SK-N-MC (cell line): ENCODE measurements at regions not wholly inside any gene's neighbourhood (a gene's known extent, or its start where the extent isn't known, plus 50 kb on each side); places are given as distances from the start of the nearest gene placed in this dataset.

Source experiments
- DNase-seq: peaks from one replicate; pipeline ENCODE4 v3.0.0-alpha.2; 2011; ENCODE audit warnings: low read depth, low spot score
- H3K27ac ChIP-seq: fragments of 200-600 bp; sonication (generic); 2 replicates; pipeline ENCODE4 v1.5.1; 2016; ENCODE audit warnings: mixed run types
- H3K36me3 ChIP-seq: fragments of 200-600 bp; sonication (generic); 2 replicates; pipeline ENCODE4 v1.6.1; 2017; ENCODE audit warnings: antibody characterized with exemption, low read length, mixed read lengths; ENCODE audit not compliant: insufficient read depth
- H3K4me3 ChIP-seq: fragments of 200-600 bp; sonication (generic); 2 replicates; pipeline ENCODE4 v1.5.1; 2016
- H3K9ac ChIP-seq: fragments of 200-600 bp; sonication (generic); 2 replicates; pipeline ENCODE4 v1.8.0; 2017; ENCODE audit warnings: mixed run types, mixed read lengths; ENCODE audit not compliant: insufficient read length
- H3K9me3 ChIP-seq: fragments of 200-600 bp; sonication (generic); 2 replicates; pipeline ENCODE4 v1.6.1; 2017; ENCODE audit warnings: low read depth, mild to moderate bottlenecking, antibody characterized with exemption, low read length, moderate library complexity, mixed read lengths
- EZH2 ChIP-seq: fragments of 200-600 bp; sonication (generic); IDR thresholded peaks from one replicate; pipeline ENCODE4 v1.6.1; 2017; ENCODE audit warnings: antibody characterized with exemption
- FOXP2 ChIP-seq: optimal IDR thresholded peaks from 2 replicates; pipeline ENCODE3; 2011; ENCODE audit warnings: mild to moderate bottlenecking, moderate library complexity; ENCODE audit not compliant: insufficient read depth; ENCODE audit errors: extremely low read length, control extremely low read depth
- POLR2AphosphoS5 ChIP-seq: IDR thresholded peaks from 2 replicates; pipeline ENCODE4 v1.6.1; 2012; ENCODE audit warnings: mild to moderate bottlenecking, low read depth, low read length, borderline replicate concordance

- no peak overlapping the region for H3K9ac ChIP-seq
- no peaks in the 10 kb centered on the region for H3K9me3 ChIP-seq
- no peaks in the 10 kb centered on the region for H3K36me3 ChIP-seq
- H3K27ac ChIP-seq: no peak overlapping the region
- DNase-seq: no peak
- no peak for TF ChIP-seq POLR2AphosphoS5
- no peak for TF ChIP-seq EZH2
- no peak overlapping the region for H3K4me3 ChIP-seq
These were observed 697.4 kb downstream of the CBLN2 start for GRCh38 chr18:71846716-71847115.

GRCh38 chr18:71844814-71845213 is 699.3 kb downstream of the CBLN2 start:
- Histone ChIP-seq H3K36me3 (no peaks in the 10 kb centered on the region), H3K9ac (no peak overlapping the region), H3K4me3 (no peak overlapping the region), H3K27ac (no peak overlapping the region), H3K9me3 (no peaks in the 10 kb centered on the region)
- no peak for DNase-seq
- TF ChIP-seq FOXP2: no peak
- no peak for TF ChIP-seq POLR2AphosphoS5
- TF ChIP-seq EZH2: no peak

- Histone ChIP-seq H3K9me3 (no peaks in the 10 kb centered on the region), H3K27ac (no peak overlapping the region), H3K9ac (no peak overlapping the region), H3K36me3 (no peaks in the 10 kb centered on the region), H3K4me3 (no peak overlapping the region)
- TF ChIP-seq POLR2AphosphoS5 (no peak), FOXP2 (no peak), EZH2 (no peak)
- no peak for DNase-seq
These were observed 701.5 kb downstream of the CBLN2 start for GRCh38 chr18:71842666-71843065.

- no peaks in the 10 kb centered on the region for H3K9me3 ChIP-seq
- H3K27ac ChIP-seq: no peak overlapping the region
- no peak for DNase-seq
- TF ChIP-seq FOXP2 (no peak), POLR2AphosphoS5 (no peak), EZH2 (no peak)
- H3K9ac ChIP-seq: no peak overlapping the region
- H3K36me3 ChIP-seq: no peaks in the 10 kb centered on the region
- H3K4me3 ChIP-seq: no peak overlapping the region
These were observed 706.6 kb downstream of the CBLN2 start for GRCh38 chr18:71837547-71837946.

- TF ChIP-seq FOXP2 (no peak), POLR2AphosphoS5 (no peak), EZH2 (no peak)
- no peak for DNase-seq
These were observed 711.1 kb downstream of the CBLN2 start for GRCh38 chr18:71832946-71833617.

GRCh38 chr18:71831039-71831438 is 713.1 kb downstream of the CBLN2 start:
- TF ChIP-seq FOXP2 (no peak), POLR2AphosphoS5 (no peak), EZH2 (no peak)
- Histone ChIP-seq H3K4me3 (no peak overlapping the region), H3K9ac (no peak overlapping the region), H3K27ac (no peak overlapping the region), H3K9me3 (no peaks in the 10 kb centered on the region), H3K36me3 (no peaks in the 10 kb centered on the region)
- no peak for DNase-seq

More at GRCh38 chr18:71832946-71833617, 711.1 kb downstream of the CBLN2 start:
- no peak overlapping the region for H3K4me3 ChIP-seq
- H3K9me3 ChIP-seq: no peaks in the 10 kb centered on the region
- H3K9ac ChIP-seq: no peak overlapping the region
- H3K36me3 ChIP-seq: no peaks in the 10 kb centered on the region
- no peak overlapping the region for H3K27ac ChIP-seq

- no peak for DNase-seq
- no peak for TF ChIP-seq POLR2AphosphoS5
- TF ChIP-seq FOXP2: no peak
- TF ChIP-seq EZH2: no peak
- no peak overlapping the region for H3K4me3 ChIP-seq
- H3K9ac ChIP-seq: no peak overlapping the region
- H3K36me3 ChIP-seq: no peaks in the 10 kb centered on the region
- H3K9me3 ChIP-seq: no peaks in the 10 kb centered on the region
- no peak overlapping the region for H3K27ac ChIP-seq
These were observed 716.8 kb downstream of the CBLN2 start for GRCh38 chr18:71827301-71827700.

GRCh38 chr18:71815305-71815704 is 728.8 kb downstream of the CBLN2 start:
- DNase-seq: no peak
- Histone ChIP-seq H3K9me3 (no peaks in the 10 kb centered on the region), H3K36me3 (no peaks in the 10 kb centered on the region), H3K9ac (no peak overlapping the region), H3K4me3 (no peak overlapping the region), H3K27ac (no peak overlapping the region)
- no peak for TF ChIP-seq FOXP2
- no peak for TF ChIP-seq POLR2AphosphoS5
- no peak for TF ChIP-seq EZH2

GRCh38 chr18:71809711-71810110 is 734.4 kb downstream of the CBLN2 start:
- DNase-seq: no peak

GRCh38 chr18:71808616-71809015 is 735.5 kb downstream of the CBLN2 start:
- TF ChIP-seq POLR2AphosphoS5: no peak
- TF ChIP-seq FOXP2: no peak
- no peak for TF ChIP-seq EZH2
- Histone ChIP-seq H3K36me3 (no peaks in the 10 kb centered on the region), H3K27ac (no peak overlapping the region), H3K9me3 (no peaks in the 10 kb centered on the region), H3K9ac (no peak overlapping the region), H3K4me3 (no peak overlapping the region)
- no peak for DNase-seq

More at GRCh38 chr18:71809711-71810110, 734.4 kb downstream of the CBLN2 start:
- no peak overlapping the region for H3K4me3 ChIP-seq
- H3K27ac ChIP-seq: no peak overlapping the region
- TF ChIP-seq EZH2 (no peak), POLR2AphosphoS5 (no peak), FOXP2 (no peak)
- H3K9ac ChIP-seq: no peak overlapping the region
- H3K9me3 ChIP-seq: no peaks in the 10 kb centered on the region
- no peaks in the 10 kb centered on the region for H3K36me3 ChIP-seq
